ENCODE measurements at regions not wholly inside any gene's neighbourhood (a gene's known extent, or its start where the extent isn't known, plus 50 kb on each side); places are given as distances from the start of the nearest gene placed in this dataset.

DNA sequence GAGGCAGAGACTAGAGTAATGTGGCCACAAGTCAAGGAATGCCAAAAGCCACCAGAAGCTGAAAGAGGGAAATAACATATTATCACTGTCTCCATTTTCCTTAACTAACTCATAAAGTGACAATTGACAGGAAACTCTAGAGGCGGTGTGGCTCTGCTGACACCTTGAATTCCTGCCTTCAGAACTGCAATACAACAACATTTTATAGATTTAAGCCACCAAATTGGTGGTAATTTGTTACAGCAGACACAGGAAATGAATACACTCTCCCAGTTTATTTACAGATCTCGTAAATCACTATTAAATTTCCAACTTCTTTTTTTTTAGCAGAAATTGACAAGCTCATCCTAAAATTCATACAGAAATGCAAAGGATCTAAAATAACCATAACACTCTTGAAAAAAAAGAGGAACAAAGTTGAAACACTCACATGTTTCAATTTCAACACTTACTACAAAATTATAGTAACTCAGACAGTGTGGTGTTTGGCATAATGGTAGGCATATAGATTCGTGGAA, 449.9 kb downstream of the OTOL1 start:
- no peak for DNase-seq
- peaks cover 12% of the 10 kb centered on the region; the same call in 1 of the 2 replicates for H3K4me1 ChIP-seq
- no TSS peak for BruUV-seq (replicated peaks)
- H3K9me3 Mint-ChIP-seq (ENCODE audit: unreplicated experiment): no peaks in the 10 kb centered on the region
- no peak overlapping the region for H3K27ac Mint-ChIP-seq (ENCODE audit: unreplicated experiment)
- no peaks in the 10 kb centered on the region for H3K36me3 ChIP-seq (ENCODE audit: control insufficient read depth, insufficient read depth, low read length)
- intact Hi-C loops (cut with micrococcal nuclease; ENCODE audit: unreplicated experiment): no loop called here
- H3K27me3 Mint-ChIP-seq (ENCODE audit: insufficient read depth, unreplicated experiment): no peaks in the 10 kb centered on the region
- H3K36me3 Mint-ChIP-seq (ENCODE audit: insufficient read depth, unreplicated experiment): no peaks in the 10 kb centered on the region
- H3K9me3 ChIP-seq: 0 out of 2 replicates have a peak, but pooled peaks cover 8% of the 10 kb centered on the region
- H3K4me3 ChIP-seq (ENCODE audit: low read depth, low read length): no peak overlapping the region
- POLR2A ChIA-PET: no interaction called here
- TF ChIP-seq, protein P1, sequence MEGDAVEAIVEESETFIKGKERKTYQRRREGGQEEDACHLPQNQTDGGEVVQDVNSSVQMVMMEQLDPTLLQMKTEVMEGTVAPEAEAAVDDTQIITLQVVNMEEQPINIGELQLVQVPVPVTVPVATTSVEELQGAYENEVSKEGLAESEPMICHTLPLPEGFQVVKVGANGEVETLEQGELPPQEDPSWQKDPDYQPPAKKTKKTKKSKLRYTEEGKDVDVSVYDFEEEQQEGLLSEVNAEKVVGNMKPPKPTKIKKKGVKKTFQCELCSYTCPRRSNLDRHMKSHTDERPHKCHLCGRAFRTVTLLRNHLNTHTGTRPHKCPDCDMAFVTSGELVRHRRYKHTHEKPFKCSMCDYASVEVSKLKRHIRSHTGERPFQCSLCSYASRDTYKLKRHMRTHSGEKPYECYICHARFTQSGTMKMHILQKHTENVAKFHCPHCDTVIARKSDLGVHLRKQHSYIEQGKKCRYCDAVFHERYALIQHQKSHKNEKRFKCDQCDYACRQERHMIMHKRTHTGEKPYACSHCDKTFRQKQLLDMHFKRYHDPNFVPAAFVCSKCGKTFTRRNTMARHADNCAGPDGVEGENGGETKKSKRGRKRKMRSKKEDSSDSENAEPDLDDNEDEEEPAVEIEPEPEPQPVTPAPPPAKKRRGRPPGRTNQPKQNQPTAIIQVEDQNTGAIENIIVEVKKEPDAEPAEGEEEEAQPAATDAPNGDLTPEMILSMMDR (IDR thresholded peaks at IDR 0.05; ENCODE audit: insufficient read depth in 1 of 2, low read depth in 1 of 2, low read length in 1 of 2, severe bottlenecking in 1 of 2, unreplicated experiment in 1 of 2): no peak
- no peak overlapping the region for H3K4me3 Mint-ChIP-seq (ENCODE audit: unreplicated experiment)
- CTCF ChIA-PET: no interaction called here
- H3K4me1 Mint-ChIP-seq (ENCODE audit: low read depth, unreplicated experiment): peaks cover 7% of the 10 kb centered on the region
- no peaks in the 10 kb centered on the region for H3K27me3 ChIP-seq (replicated peaks; ENCODE audit: control insufficient read depth, insufficient read depth, low read length)

DNA sequence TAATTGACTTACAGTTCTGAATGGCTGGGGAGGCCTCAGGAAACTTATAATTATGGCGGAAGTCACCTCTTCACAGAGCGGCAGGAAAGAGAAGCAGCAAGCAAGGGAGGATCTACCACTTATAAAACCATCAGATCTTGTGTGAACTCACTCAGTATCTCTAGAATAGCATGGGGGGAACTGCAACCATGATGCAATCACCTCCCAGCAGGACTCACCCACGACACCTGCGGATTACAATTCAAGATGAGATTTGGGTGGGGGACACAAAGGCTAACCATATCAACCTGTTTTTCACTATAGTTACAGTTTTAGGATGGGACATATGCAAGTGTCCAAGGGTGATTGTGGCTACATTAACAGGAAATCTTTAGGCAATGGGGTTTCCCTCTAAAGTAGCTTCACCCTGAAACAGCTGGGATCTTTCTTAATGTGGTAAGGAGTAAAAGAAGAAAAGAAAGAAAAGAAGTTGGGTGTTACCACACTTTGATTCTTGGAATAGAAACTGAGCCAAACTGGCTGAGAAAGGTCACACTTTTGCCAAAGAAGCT, 453.8 kb downstream of the OTOL1 start:
- ChIA-PET POLR2A (no interaction called here), CTCF (no interaction called here)
- no peaks in the 10 kb centered on the region for H3K9me3 Mint-ChIP-seq (ENCODE audit: unreplicated experiment)
- no peaks in the 10 kb centered on the region for H3K27me3 Mint-ChIP-seq (ENCODE audit: insufficient read depth, unreplicated experiment)
- H3K27ac Mint-ChIP-seq (ENCODE audit: unreplicated experiment): no peak overlapping the region
- no TSS peak for BruUV-seq (replicated peaks)
- no peak for DNase-seq
- no peak overlapping the region for H3K4me3 Mint-ChIP-seq (ENCODE audit: unreplicated experiment)
- TF ChIP-seq, protein P1 (IDR thresholded peaks at IDR 0.05; ENCODE audit: insufficient read depth in 1 of 2, low read depth in 1 of 2, low read length in 1 of 2, severe bottlenecking in 1 of 2, unreplicated experiment in 1 of 2): no peak
- H3K36me3 Mint-ChIP-seq (ENCODE audit: insufficient read depth, unreplicated experiment): no peaks in the 10 kb centered on the region
- no peaks in the 10 kb centered on the region for H3K27me3 ChIP-seq (replicated peaks; ENCODE audit: control insufficient read depth, insufficient read depth, low read length)
- no peak overlapping the region for H3K4me3 ChIP-seq (ENCODE audit: low read depth, low read length)
- no peaks in the 10 kb centered on the region for H3K4me1 Mint-ChIP-seq (ENCODE audit: low read depth, unreplicated experiment)
- H3K9me3 ChIP-seq: 0 out of 2 replicates have a peak, but pooled peaks cover under 1% of the 10 kb centered on the region
- intact Hi-C loops (cut with micrococcal nuclease; ENCODE audit: unreplicated experiment): no loop called here
- no peaks in the 10 kb centered on the region for H3K4me1 ChIP-seq
- H3K36me3 ChIP-seq (ENCODE audit: control insufficient read depth, insufficient read depth, low read length): no peaks in the 10 kb centered on the region

DNA sequence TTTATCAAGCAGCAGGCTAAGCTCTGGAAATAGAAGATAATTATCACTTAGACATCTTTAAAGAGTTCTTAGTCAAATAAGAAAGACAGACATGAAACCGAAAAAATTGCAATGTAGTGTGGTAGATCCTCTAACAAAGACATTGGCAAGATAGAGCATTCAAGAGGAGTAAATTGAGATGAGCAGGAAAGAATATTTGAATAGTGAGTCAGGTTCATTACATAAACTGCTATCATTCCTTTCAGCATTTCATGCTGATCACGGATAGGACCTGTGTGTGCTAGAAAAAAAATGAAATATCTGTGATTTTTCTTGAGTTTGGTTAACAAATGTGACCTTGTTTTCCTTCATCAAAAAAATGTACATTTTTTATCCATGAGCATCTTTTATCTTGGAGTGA, 460.9 kb downstream of the OTOL1 start:
- Mint-ChIP-seq H3K4me1 (ENCODE audit: low read depth, unreplicated experiment) (no peaks in the 10 kb centered on the region), H3K27ac (ENCODE audit: unreplicated experiment) (no peak overlapping the region), H3K36me3 (ENCODE audit: insufficient read depth, unreplicated experiment) (no peaks in the 10 kb centered on the region), H3K9me3 (ENCODE audit: unreplicated experiment) (no peaks in the 10 kb centered on the region), H3K4me3 (ENCODE audit: unreplicated experiment) (no peak overlapping the region), H3K27me3 (ENCODE audit: insufficient read depth, unreplicated experiment) (peaks cover 2% of the 10 kb centered on the region)
- Histone ChIP-seq H3K36me3 (ENCODE audit: control insufficient read depth, insufficient read depth, low read length) (no peaks in the 10 kb centered on the region), H3K27me3 (replicated peaks; ENCODE audit: control insufficient read depth, insufficient read depth, low read length) (no peaks in the 10 kb centered on the region), H3K9me3 (no peaks in the 10 kb centered on the region), H3K4me3 (ENCODE audit: low read depth, low read length) (no peak overlapping the region), H3K4me1 (no peaks in the 10 kb centered on the region)
- no TSS peak for BruUV-seq (replicated peaks)
- intact Hi-C loops (cut with micrococcal nuclease; ENCODE audit: unreplicated experiment): no loop called here
- ChIA-PET CTCF (no interaction called here), POLR2A (no interaction called here)
- TF ChIP-seq, protein P1 (IDR thresholded peaks at IDR 0.05; ENCODE audit: insufficient read depth in 1 of 2, low read depth in 1 of 2, low read length in 1 of 2, severe bottlenecking in 1 of 2, unreplicated experiment in 1 of 2): no peak
- no peak for DNase-seq
